Coronary artery (tissue), 2 donors: ENCODE measurements at regions not wholly inside any gene's neighbourhood (a gene's known extent, or its start where the extent isn't known, plus 50 kb on each side); places are given as distances from the start of the nearest gene placed in this dataset.
"Not testable (repeated sequence)": the region's sequence is repeated elsewhere in the genome, so short reads cannot be mapped to it uniquely, and the experiment has no call there.

ENCODE experiments used
- DNase-seq: peaks from one replicate; pipeline ENCODE4 v3.0.0-alpha.2; 2017; ENCODE audit warnings: low spot score
- H3K27ac ChIP-seq, 2 donors: fragments of 200-600 bp; sonication (generic); one replicate each; pipeline ENCODE4 v1.5.1; 2016 to 2019
- H3K4me3 ChIP-seq: fragments of 200-600 bp; sonication (generic); 2 replicates; pipeline ENCODE4 v1.5.1; 2016; ENCODE audit warnings: mild to moderate bottlenecking, moderate library complexity
- CTCF ChIP-seq: fragments of 200-600 bp; sonication (generic); IDR thresholded peaks from one replicate; pipeline ENCODE4 v1.5.1; 2019; ENCODE audit warnings: antibody characterized with exemption

- no peak overlapping the region for H3K4me3 ChIP-seq
- no peak for TF ChIP-seq CTCF
- DNase-seq, result no peak
- peak overlapping the region in 1 of 2 donors; percentile 18 for H3K27ac ChIP-seq
Measured at GRCh38 chr6:18039481-18039880, 52.0 kb upstream of the KIF13A start.

DNA sequence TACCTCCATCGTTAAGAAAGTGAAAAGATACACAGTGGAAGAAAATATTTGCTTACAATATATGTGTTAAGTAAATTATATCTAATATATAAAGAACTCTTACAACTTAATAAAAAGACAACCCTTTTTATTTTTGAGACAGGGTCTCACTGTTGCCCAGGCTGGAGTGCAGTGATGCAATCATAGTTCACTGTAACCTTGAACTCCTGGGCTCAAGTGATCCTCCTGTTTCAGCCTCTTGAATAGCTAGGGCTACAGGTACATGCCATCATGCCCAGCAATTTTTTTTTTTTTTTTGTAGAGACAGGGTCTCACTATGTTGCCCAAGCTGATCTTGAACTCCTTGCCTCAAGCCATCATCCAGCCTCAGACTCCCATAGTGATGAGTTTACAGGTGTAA, 50.8 kb upstream of the KIF13A start:
- not testable (repeated sequence) for H3K27ac ChIP-seq, DNase-seq, H3K4me3 ChIP-seq
